ENCODE measurements at regions not wholly inside any gene's neighbourhood (a gene's known extent, or its start where the extent isn't known, plus 50 kb on each side); places are given as distances from the start of the nearest gene placed in this dataset.

- Mint-ChIP-seq H3K27ac (no peak overlapping the region), H3K36me3 (no peaks in the 10 kb centered on the region), H3K9me3 (no peaks in the 10 kb centered on the region), H3K4me3 (no peak overlapping the region), H3K4me1 (no peaks in the 10 kb centered on the region), H3K27me3 (ENCODE audit: low read depth in 3 of 3) (peaks cover 0 to 2% (median 2%) of the 10 kb centered on the region in 3 donors)
- DNase-seq = no peak
These were observed 89.1 kb upstream of the NUDT4 start for GRCh38 chr12:93288626-93289025.

- Mint-ChIP-seq H3K9me3 (no peaks in the 10 kb centered on the region), H3K36me3 (no peaks in the 10 kb centered on the region), H3K4me1 (no peaks in the 10 kb centered on the region), H3K27me3 (ENCODE audit: low read depth in 3 of 3) (peaks cover 0 to 2% (median 0%) of the 10 kb centered on the region in 3 donors), H3K27ac (no peak overlapping the region), H3K4me3 (no peak overlapping the region)
- DNase-seq = no peak
These were observed 87.3 kb upstream of the NUDT4 start for GRCh38 chr12:93290391-93290790.

GRCh38 chr12:93292213-93292612 lies 85.5 kb upstream of the NUDT4 start:
- no peak overlapping the region for H3K27ac Mint-ChIP-seq
- H3K9me3 Mint-ChIP-seq = no peaks in the 10 kb centered on the region
- no peaks in the 10 kb centered on the region for H3K36me3 Mint-ChIP-seq
- H3K4me3 Mint-ChIP-seq = no peak overlapping the region
- DNase-seq = no peak
- H3K27me3 Mint-ChIP-seq (ENCODE audit: low read depth in 3 of 3) = peaks cover 0 to 3% (median 0%) of the 10 kb centered on the region in 3 donors
- no peaks in the 10 kb centered on the region for H3K4me1 Mint-ChIP-seq

GRCh38 chr12:93292731-93293566 lies 84.8 kb upstream of the NUDT4 start:
- H3K4me3 Mint-ChIP-seq = no peak overlapping the region
- H3K4me1 Mint-ChIP-seq = no peaks in the 10 kb centered on the region
- H3K9me3 Mint-ChIP-seq = no peaks in the 10 kb centered on the region
- no peak overlapping the region for H3K27ac Mint-ChIP-seq
- no peak for DNase-seq
- H3K27me3 Mint-ChIP-seq (ENCODE audit: low read depth in 3 of 3) = peaks cover 0 to 3% (median 0%) of the 10 kb centered on the region in 3 donors
- H3K36me3 Mint-ChIP-seq = no peaks in the 10 kb centered on the region

GRCh38 chr12:93297032-93297431 lies 80.7 kb upstream of the NUDT4 start:
- Mint-ChIP-seq H3K4me3 (no peak overlapping the region), H3K27me3 (ENCODE audit: low read depth in 3 of 3) (peaks cover 0 to 4% (median 2%) of the 10 kb centered on the region in 3 donors)

GRCh38 chr12:93297536-93297935 lies 80.2 kb upstream of the NUDT4 start:
- DNase-seq = no peak
- Mint-ChIP-seq H3K4me1 (no peaks in the 10 kb centered on the region), H3K4me3 (no peak overlapping the region), H3K27ac (no peak overlapping the region), H3K36me3 (no peaks in the 10 kb centered on the region), H3K27me3 (ENCODE audit: low read depth in 3 of 3) (peaks cover 0 to 4% (median 2%) of the 10 kb centered on the region in 3 donors), H3K9me3 (no peaks in the 10 kb centered on the region)

More at GRCh38 chr12:93297032-93297431, 80.7 kb upstream of the NUDT4 start:
- no peak for DNase-seq
- H3K9me3 Mint-ChIP-seq = no peaks in the 10 kb centered on the region
- H3K4me1 Mint-ChIP-seq = no peaks in the 10 kb centered on the region
- H3K27ac Mint-ChIP-seq = no peak overlapping the region
- no peaks in the 10 kb centered on the region for H3K36me3 Mint-ChIP-seq

GRCh38 chr12:93299262-93299846 lies 78.4 kb upstream of the NUDT4 start:
- peaks cover 0 to 4% (median 2%) of the 10 kb centered on the region in 3 donors for H3K27me3 Mint-ChIP-seq (ENCODE audit: low read depth in 3 of 3)
- no peak overlapping the region for H3K27ac Mint-ChIP-seq
- H3K4me3 Mint-ChIP-seq = no peak overlapping the region
- DNase-seq = no peak
- no peaks in the 10 kb centered on the region for H3K36me3 Mint-ChIP-seq
- H3K9me3 Mint-ChIP-seq = no peaks in the 10 kb centered on the region
- H3K4me1 Mint-ChIP-seq = no peaks in the 10 kb centered on the region

GRCh38 chr12:93300611-93301021 lies 77.1 kb upstream of the NUDT4 start:
- Mint-ChIP-seq H3K27ac (no peak overlapping the region), H3K4me1 (no peaks in the 10 kb centered on the region), H3K36me3 (no peaks in the 10 kb centered on the region), H3K9me3 (no peaks in the 10 kb centered on the region), H3K27me3 (ENCODE audit: low read depth in 3 of 3) (peaks cover 0 to 4% (median 2%) of the 10 kb centered on the region in 3 donors), H3K4me3 (no peak overlapping the region)
- no peak for DNase-seq

- Mint-ChIP-seq H3K9me3 (peaks cover 0 to 5% (median under 1%) of the 10 kb centered on the region in 6 donors), H3K4me3 (no peak overlapping the region), H3K27me3 (ENCODE audit: low read depth in 3 of 3) (peaks cover 2 to 8% (median 3%) of the 10 kb centered on the region in 3 donors), H3K27ac (no peak overlapping the region), H3K36me3 (peaks cover 0 to 5% (median 0%) of the 10 kb centered on the region in 3 donors), H3K4me1 (no peaks in the 10 kb centered on the region)
- no peak for DNase-seq
These were observed 75.1 kb upstream of the NUDT4 start for GRCh38 chr12:93302331-93303229.

GRCh38 chr12:93306636-93307035 lies 71.1 kb upstream of the NUDT4 start:
- Mint-ChIP-seq H3K4me1 (no peaks in the 10 kb centered on the region), H3K27me3 (ENCODE audit: low read depth in 3 of 3) (peaks cover 2 to 4% (median 3%) of the 10 kb centered on the region in 3 donors), H3K4me3 (no peak overlapping the region), H3K36me3 (peaks cover 0 to 5% (median 0%) of the 10 kb centered on the region in 3 donors), H3K9me3 (peaks cover 0 to 6% (median under 1%) of the 10 kb centered on the region in 6 donors), H3K27ac (no peak overlapping the region)
- no peak for DNase-seq

GRCh38 chr12:93308281-93308680 lies 69.4 kb upstream of the NUDT4 start:
- no peak for DNase-seq
- Mint-ChIP-seq H3K4me3 (no peak overlapping the region), H3K36me3 (peaks cover 0 to 5% (median 0%) of the 10 kb centered on the region in 3 donors), H3K27me3 (ENCODE audit: low read depth in 3 of 3) (peaks cover 2 to 7% (median 4%) of the 10 kb centered on the region in 3 donors), H3K4me1 (no peaks in the 10 kb centered on the region), H3K9me3 (peaks cover 0 to 6% (median under 1%) of the 10 kb centered on the region in 6 donors), H3K27ac (no peak overlapping the region)

- Mint-ChIP-seq H3K36me3 (no peaks in the 10 kb centered on the region), H3K9me3 (peaks cover 0 to 6% (median 0%) of the 10 kb centered on the region in 6 donors), H3K27me3 (ENCODE audit: low read depth in 3 of 3) (peaks cover 0 to 7% (median 7%) of the 10 kb centered on the region in 3 donors), H3K27ac (no peak overlapping the region), H3K4me1 (no peaks in the 10 kb centered on the region), H3K4me3 (no peak overlapping the region)
- no peak for DNase-seq
These were observed 65.9 kb upstream of the NUDT4 start for GRCh38 chr12:93311827-93312226.

GRCh38 chr12:93314177-93314497 lies 63.6 kb upstream of the NUDT4 start:
- Mint-ChIP-seq H3K4me3 (no peak overlapping the region), H3K27ac (no peak overlapping the region), H3K27me3 (ENCODE audit: low read depth in 3 of 3) (peaks cover 0 to 7% (median 4%) of the 10 kb centered on the region in 3 donors), H3K4me1 (no peaks in the 10 kb centered on the region), H3K36me3 (no peaks in the 10 kb centered on the region), H3K9me3 (no peaks in the 10 kb centered on the region)
- DNase-seq = no peak

Measured in immature natural killer cell (primary cell).